Kidney epithelial cell (primary cell): ENCODE measurements at regions not wholly inside any gene's neighbourhood (a gene's known extent, or its start where the extent isn't known, plus 50 kb on each side); places are given as distances from the start of the nearest gene placed in this dataset.
A peak's percentile ranks its signal among the peaks of the same experiment; 100 is the strongest.

ENCODE experiments used
- DNase-seq: peaks from one replicate; pipeline ENCODE4 v3.0.0-alpha.2; 2010; ENCODE audit warnings: low read depth
- H3K27me3 ChIP-seq: 2 replicates; pipeline ENCODE4 v1.6.0; 2011; ENCODE audit warnings: low read length; ENCODE audit not compliant: control insufficient read depth, insufficient read depth
- H3K36me3 ChIP-seq: 2 replicates; pipeline ENCODE4 v1.5.1; 2011; ENCODE audit warnings: low read length; ENCODE audit not compliant: control insufficient read depth, insufficient read depth
- H3K4me3 ChIP-seq: 2 replicates; pipeline ENCODE4 v1.5.1; 2011; ENCODE audit warnings: low read depth, mild to moderate bottlenecking, control low read depth, low read length
- CTCF ChIP-seq: IDR thresholded peaks from 2 replicates; pipeline ENCODE4 v1.5.1; 2011; ENCODE audit warnings: mild to moderate bottlenecking, moderate library complexity, low read length, control low read depth, inconsistent platforms; ENCODE audit not compliant: insufficient read depth, poor library complexity, severe bottlenecking

GRCh38 chr5:89735082-89735481 lies 674.5 kb downstream of the CETN3 start:
- Histone ChIP-seq H3K27me3 (no peaks in the 10 kb centered on the region), H3K4me3 (no peak overlapping the region), H3K36me3 (no peaks in the 10 kb centered on the region)
- TF ChIP-seq CTCF: no peak
- peak; percentile 29 for DNase-seq

- TF ChIP-seq CTCF: no peak
- Histone ChIP-seq H3K27me3 (no peaks in the 10 kb centered on the region), H3K36me3 (no peaks in the 10 kb centered on the region), H3K4me3 (no peak overlapping the region)
- no peak for DNase-seq
These were observed 675.8 kb downstream of the CETN3 start for GRCh38 chr5:89733772-89734171.

DNA sequence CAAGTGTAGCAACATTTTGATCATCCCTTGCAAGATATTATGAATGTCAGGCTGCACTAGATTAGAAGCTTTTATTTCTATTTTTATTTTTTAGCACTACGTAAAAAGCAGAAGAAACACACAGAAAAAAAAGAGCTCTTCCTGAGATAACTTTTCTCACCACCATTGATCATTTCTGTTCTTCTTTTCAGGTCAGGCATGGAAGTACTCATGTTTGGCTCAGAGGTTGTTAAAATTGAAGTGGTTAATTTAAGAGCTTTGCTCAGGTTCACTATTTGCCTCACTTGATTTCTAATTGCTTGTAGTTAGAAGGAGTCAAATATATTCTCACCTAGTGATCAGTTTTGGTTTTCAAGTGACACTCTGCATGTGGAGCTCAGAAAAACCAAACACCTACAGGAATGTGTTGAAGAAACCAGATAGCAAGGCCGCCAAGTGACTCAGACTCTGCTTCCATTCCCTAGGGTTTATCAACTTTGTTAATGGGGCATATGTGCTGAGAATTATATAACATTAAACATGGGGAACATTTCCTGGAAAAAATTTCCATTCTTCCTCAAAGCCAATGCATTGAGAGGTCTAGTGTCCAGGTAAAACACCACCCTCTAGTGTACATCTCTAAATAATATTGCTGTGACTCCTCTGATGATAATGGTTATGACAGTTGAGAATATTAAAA lies 679.8 kb downstream of the CETN3 start:
- no peaks in the 10 kb centered on the region for H3K27me3 ChIP-seq
- no peak for DNase-seq
- no peak overlapping the region for H3K4me3 ChIP-seq
- peak; percentile 32 for TF ChIP-seq CTCF
- no peaks in the 10 kb centered on the region for H3K36me3 ChIP-seq

GRCh38 chr5:89728750-89729149 lies 680.8 kb downstream of the CETN3 start:
- Histone ChIP-seq H3K27me3 (no peaks in the 10 kb centered on the region), H3K4me3 (no peak overlapping the region), H3K36me3 (no peaks in the 10 kb centered on the region)
- no peak for TF ChIP-seq CTCF
- DNase-seq: no peak

GRCh38 chr5:89728134-89728533 lies 681.4 kb downstream of the CETN3 start:
- Histone ChIP-seq H3K36me3 (no peaks in the 10 kb centered on the region), H3K27me3 (no peaks in the 10 kb centered on the region), H3K4me3 (no peak overlapping the region)
- no peak for DNase-seq
- TF ChIP-seq CTCF: no peak
